Fibroblast of villous mesenchyme (primary cell): ENCODE measurements at regions not wholly inside any gene's neighbourhood (a gene's known extent, or its start where the extent isn't known, plus 50 kb on each side); places are given as distances from the start of the nearest gene placed in this dataset.

ENCODE experiments used
- DNase-seq: peaks from one replicate; pipeline ENCODE4 v3.0.0-alpha.2; 2010; ENCODE audit warnings: low read depth
- H3K4me3 ChIP-seq: 2 replicates; pipeline ENCODE4 v1.5.1; 2011; ENCODE audit warnings: low read depth, mild to moderate bottlenecking, low read length
- CTCF ChIP-seq: IDR thresholded peaks from 2 replicates; pipeline ENCODE4 v1.5.1; 2012; ENCODE audit warnings: low read depth, mild to moderate bottlenecking, low read length; ENCODE audit not compliant: insufficient read depth

GRCh38 chr18:25876330-25876948 is 214.0 kb downstream of the SS18 start:
- no peak for DNase-seq
- TF ChIP-seq CTCF, result no peak
- no peak overlapping the region for H3K4me3 ChIP-seq

GRCh38 chr18:25875551-25876240 is 214.7 kb downstream of the SS18 start:
- no peak for DNase-seq
- TF ChIP-seq CTCF, result no peak
- no peak overlapping the region for H3K4me3 ChIP-seq

- no peak for TF ChIP-seq CTCF
- H3K4me3 ChIP-seq, result no peak overlapping the region
- DNase-seq, result no peak
Measured at GRCh38 chr18:25873833-25874232, 216.6 kb downstream of the SS18 start.

- no peak for TF ChIP-seq CTCF
Measured at GRCh38 chr18:25866331-25866730, 224.1 kb downstream of the SS18 start.

GRCh38 chr18:25862881-25863600 is 227.4 kb downstream of the SS18 start:
- H3K4me3 ChIP-seq, result no peak overlapping the region
- TF ChIP-seq CTCF, result no peak
- peak; percentile 1 for DNase-seq

More at GRCh38 chr18:25866331-25866730, 224.1 kb downstream of the SS18 start:
- no peak overlapping the region for H3K4me3 ChIP-seq
- DNase-seq, result no peak

GRCh38 chr18:25853691-25854433 is 236.6 kb downstream of the SS18 start:
- DNase-seq, result no peak
- TF ChIP-seq CTCF, result no peak
- no peak overlapping the region for H3K4me3 ChIP-seq
